Skeletal muscle tissue (tissue), 3 donors: ENCODE measurements at regions not wholly inside any gene's neighbourhood (a gene's known extent, or its start where the extent isn't known, plus 50 kb on each side); places are given as distances from the start of the nearest gene placed in this dataset.

Experiments used
- H3K27ac ChIP-seq: one replicate; pipeline ENCODE4 v1.7.0; 2013; ENCODE audit warnings: mild to moderate bottlenecking, low read depth, low read length, inconsistent platforms
- H3K27me3 ChIP-seq, 3 donors: one replicate each; pipeline ENCODE4 v1.7.0; 2013; ENCODE audit warnings: low read length in 3 of 3; ENCODE audit not compliant: control insufficient read depth in 3 of 3, insufficient read depth in 3 of 3
- H3K36me3 ChIP-seq, 3 donors: one replicate each; pipeline ENCODE4 v1.7.0; 2013; ENCODE audit warnings: low read length in 3 of 3; ENCODE audit not compliant: control insufficient read depth in 3 of 3, insufficient read depth in 3 of 3
- H3K4me1 ChIP-seq, 3 donors: one replicate each; pipeline ENCODE4 v1.7.0; 2013; ENCODE audit warnings: low read length in 3 of 3, mild to moderate bottlenecking in 3 of 3; ENCODE audit not compliant: control insufficient read depth in 3 of 3, insufficient read depth in 3 of 3
- H3K4me3 ChIP-seq, 3 donors: one replicate each; pipeline ENCODE4 v1.7.0; 2013; ENCODE audit warnings: low read length in 3 of 3
- H3K9ac ChIP-seq, 3 donors: one replicate each; pipeline ENCODE4 v1.7.0; 2013; ENCODE audit warnings: low read length in 3 of 3, mild to moderate bottlenecking in 3 of 3, moderate library complexity in 2 of 3, low read depth in 1 of 3
- H3K9me3 ChIP-seq, 3 donors: one replicate each; pipeline ENCODE4 v1.7.0; 2013; ENCODE audit warnings: low read length in 3 of 3; ENCODE audit not compliant: control insufficient read depth in 3 of 3
- donor health status: Osteomylitis.

GRCh38 chr13:27327633-27328032 is 57.0 kb downstream of the RASL11A start:
- Histone ChIP-seq H3K4me1 (no peaks in the 10 kb centered on the region), H3K4me3 (no peak overlapping the region), H3K9me3 (no peaks in the 10 kb centered on the region), H3K9ac (no peak overlapping the region), H3K27me3 (peaks cover 3 to 14% (median 7%) of the 10 kb centered on the region in 3 donors), H3K27ac (no peak overlapping the region), H3K36me3 (no peaks in the 10 kb centered on the region)

- no peaks in the 10 kb centered on the region for H3K9me3 ChIP-seq
- no peak overlapping the region for H3K27ac ChIP-seq
- peaks cover 3 to 18% (median 7%) of the 10 kb centered on the region in 3 donors for H3K27me3 ChIP-seq
- H3K36me3 ChIP-seq = no peaks in the 10 kb centered on the region
- H3K9ac ChIP-seq = no peak overlapping the region
- H3K4me3 ChIP-seq = no peak overlapping the region
- H3K4me1 ChIP-seq = no peaks in the 10 kb centered on the region
Observed at GRCh38 chr13:27329210-27329609, 58.6 kb downstream of the RASL11A start.

- Histone ChIP-seq H3K4me1 (no peaks in the 10 kb centered on the region), H3K4me3 (no peak overlapping the region), H3K27ac (no peak overlapping the region), H3K9ac (no peak overlapping the region), H3K36me3 (no peaks in the 10 kb centered on the region), H3K9me3 (no peaks in the 10 kb centered on the region), H3K27me3 (peaks cover 2 to 25% (median 11%) of the 10 kb centered on the region in 3 donors)
Observed at GRCh38 chr13:27334774-27335435, 64.3 kb downstream of the RASL11A start.

GRCh38 chr13:27336014-27336673 is 65.5 kb downstream of the RASL11A start:
- Histone ChIP-seq H3K4me3 (no peak overlapping the region), H3K4me1 (no peaks in the 10 kb centered on the region), H3K27me3 (peaks cover 2 to 24% (median 11%) of the 10 kb centered on the region in 3 donors), H3K9me3 (no peaks in the 10 kb centered on the region), H3K36me3 (no peaks in the 10 kb centered on the region), H3K9ac (no peak overlapping the region), H3K27ac (no peak overlapping the region)

- H3K4me3 ChIP-seq = no peak overlapping the region
- H3K27ac ChIP-seq = no peak overlapping the region
- H3K9me3 ChIP-seq = no peaks in the 10 kb centered on the region
- H3K36me3 ChIP-seq = no peaks in the 10 kb centered on the region
- no peaks in the 10 kb centered on the region for H3K4me1 ChIP-seq
- peaks cover 3 to 15% (median 4%) of the 10 kb centered on the region in 3 donors for H3K27me3 ChIP-seq
- H3K9ac ChIP-seq = no peak overlapping the region
Observed at GRCh38 chr13:27338207-27338606, 67.6 kb downstream of the RASL11A start.

GRCh38 chr13:27338816-27339215 is 68.2 kb downstream of the RASL11A start:
- Histone ChIP-seq H3K4me3 (no peak overlapping the region), H3K36me3 (no peaks in the 10 kb centered on the region), H3K4me1 (no peaks in the 10 kb centered on the region), H3K27ac (no peak overlapping the region), H3K9ac (no peak overlapping the region), H3K9me3 (no peaks in the 10 kb centered on the region), H3K27me3 (peaks cover 3 to 15% (median 4%) of the 10 kb centered on the region in 3 donors)

- Histone ChIP-seq H3K27me3 (peaks cover 3 to 15% (median 6%) of the 10 kb centered on the region in 3 donors), H3K4me1 (no peaks in the 10 kb centered on the region), H3K4me3 (no peak overlapping the region), H3K36me3 (no peaks in the 10 kb centered on the region), H3K9me3 (no peaks in the 10 kb centered on the region), H3K27ac (no peak overlapping the region), H3K9ac (no peak overlapping the region)
Observed at GRCh38 chr13:27339299-27339698, 68.7 kb downstream of the RASL11A start.

- Histone ChIP-seq H3K9ac (no peak overlapping the region), H3K27me3 (peaks cover 4 to 11% (median 7%) of the 10 kb centered on the region in 3 donors), H3K9me3 (no peaks in the 10 kb centered on the region), H3K36me3 (no peaks in the 10 kb centered on the region), H3K27ac (no peak overlapping the region), H3K4me1 (no peaks in the 10 kb centered on the region), H3K4me3 (no peak overlapping the region)
Observed at GRCh38 chr13:27341616-27342015, 71.0 kb downstream of the RASL11A start.

- Histone ChIP-seq H3K27me3 (peaks cover 16 to 28% (median 28%) of the 10 kb centered on the region in 3 donors), H3K4me1 (no peaks in the 10 kb centered on the region), H3K27ac (no peak overlapping the region), H3K9ac (no peak overlapping the region), H3K4me3 (no peak overlapping the region), H3K9me3 (no peaks in the 10 kb centered on the region), H3K36me3 (no peaks in the 10 kb centered on the region)
Observed at GRCh38 chr13:27347211-27347772, 76.7 kb downstream of the RASL11A start.

GRCh38 chr13:27348461-27348860 is 76.0 kb upstream of the GTF3A start:
- no peaks in the 10 kb centered on the region for H3K4me1 ChIP-seq
- no peak overlapping the region for H3K9ac ChIP-seq
- no peak overlapping the region for H3K4me3 ChIP-seq
- H3K36me3 ChIP-seq = no peaks in the 10 kb centered on the region
- H3K9me3 ChIP-seq = no peaks in the 10 kb centered on the region
- H3K27ac ChIP-seq = no peak overlapping the region
- H3K27me3 ChIP-seq = peaks cover 16 to 25% (median 24%) of the 10 kb centered on the region in 3 donors
